ENCODE measurements at regions not wholly inside any gene's neighbourhood (a gene's known extent, or its start where the extent isn't known, plus 50 kb on each side); places are given as distances from the start of the nearest gene placed in this dataset.

DNA sequence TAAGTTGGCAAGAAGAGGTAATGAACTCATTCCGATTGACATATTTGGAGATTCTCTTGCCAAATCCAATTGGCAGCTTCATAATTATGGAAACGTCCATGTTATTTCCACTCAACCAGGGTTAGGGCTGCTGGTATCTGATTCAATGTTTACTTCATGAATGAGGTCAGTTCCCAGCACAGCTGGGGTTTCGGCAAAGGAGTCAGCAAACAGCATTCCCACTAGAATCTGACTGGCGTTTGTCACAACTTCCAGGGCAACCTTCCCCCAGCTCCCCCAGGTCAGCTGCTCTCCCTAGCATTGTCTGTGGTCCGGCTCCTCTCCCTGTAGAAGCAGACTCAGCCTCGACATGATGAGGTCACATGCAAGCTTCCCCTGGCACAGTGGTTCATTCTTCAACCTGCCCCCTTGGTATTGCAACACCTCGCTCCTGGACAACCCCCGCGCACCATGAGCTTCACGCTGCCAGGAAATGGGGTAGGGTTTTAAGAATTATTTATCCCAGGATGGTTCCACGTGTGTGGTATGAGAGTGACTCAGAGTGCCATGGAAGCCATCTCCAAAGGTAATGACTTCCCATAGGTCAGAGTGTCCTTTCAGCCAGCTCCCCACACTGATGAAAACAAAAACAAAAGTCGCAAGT lies 100.7 kb upstream of the SLC25A33 start (continued):
- TF ChIP-seq SIX1 (CRISPR knock-in tag; IDR thresholded peaks at IDR 0.05; ENCODE audit: borderline replicate concordance) (0 out of 2 replicates have a peak, but pooled peaks have one; percentile 3), SP140L (CRISPR knock-in tag; IDR thresholded peaks at IDR 0.05; ENCODE audit: borderline replicate concordance) (0 out of 2 replicates have a peak, but pooled peaks have one; percentile 29), EED (CRISPR knock-in tag; IDR thresholded peaks at IDR 0.05) (no peak), NBN (conservative IDR thresholded peaks at IDR 0.05) (no peak), PRPF4 (IDR thresholded peaks at IDR 0.05; ENCODE audit: low read depth, low read length, poor library complexity, severe bottlenecking) (no peak), ZNF256 (CRISPR knock-in tag; conservative IDR thresholded peaks at IDR 0.05) (no peak), YEATS2 (CRISPR knock-in tag; IDR thresholded peaks at IDR 0.05; ENCODE audit: borderline replicate concordance) (0 out of 2 replicates have a peak, but pooled peaks have one; percentile 35), ATAD3A (CRISPR knock-in tag; IDR thresholded peaks at IDR 0.05) (no peak), KLF16 (CRISPR knock-in tag; IDR thresholded peaks at IDR 0.05) (peak; percentile 36 to 58; a peak in 1 of 4 replicates), ZNF777 (CRISPR knock-in tag; IDR thresholded peaks at IDR 0.05) (no peak), TSC22D2 (CRISPR knock-in tag; IDR thresholded peaks at IDR 0.05; ENCODE audit: borderline replicate concordance) (no peak), PHF21A (CRISPR knock-in tag; IDR thresholded peaks at IDR 0.05) (peak; percentile 51; the same call in 1 of the 2 replicates), TBX2 (CRISPR knock-in tag; IDR thresholded peaks at IDR 0.05; ENCODE audit: borderline replicate concordance) (peak; percentile 70)
- TF ChIP-seq, protein P1, sequence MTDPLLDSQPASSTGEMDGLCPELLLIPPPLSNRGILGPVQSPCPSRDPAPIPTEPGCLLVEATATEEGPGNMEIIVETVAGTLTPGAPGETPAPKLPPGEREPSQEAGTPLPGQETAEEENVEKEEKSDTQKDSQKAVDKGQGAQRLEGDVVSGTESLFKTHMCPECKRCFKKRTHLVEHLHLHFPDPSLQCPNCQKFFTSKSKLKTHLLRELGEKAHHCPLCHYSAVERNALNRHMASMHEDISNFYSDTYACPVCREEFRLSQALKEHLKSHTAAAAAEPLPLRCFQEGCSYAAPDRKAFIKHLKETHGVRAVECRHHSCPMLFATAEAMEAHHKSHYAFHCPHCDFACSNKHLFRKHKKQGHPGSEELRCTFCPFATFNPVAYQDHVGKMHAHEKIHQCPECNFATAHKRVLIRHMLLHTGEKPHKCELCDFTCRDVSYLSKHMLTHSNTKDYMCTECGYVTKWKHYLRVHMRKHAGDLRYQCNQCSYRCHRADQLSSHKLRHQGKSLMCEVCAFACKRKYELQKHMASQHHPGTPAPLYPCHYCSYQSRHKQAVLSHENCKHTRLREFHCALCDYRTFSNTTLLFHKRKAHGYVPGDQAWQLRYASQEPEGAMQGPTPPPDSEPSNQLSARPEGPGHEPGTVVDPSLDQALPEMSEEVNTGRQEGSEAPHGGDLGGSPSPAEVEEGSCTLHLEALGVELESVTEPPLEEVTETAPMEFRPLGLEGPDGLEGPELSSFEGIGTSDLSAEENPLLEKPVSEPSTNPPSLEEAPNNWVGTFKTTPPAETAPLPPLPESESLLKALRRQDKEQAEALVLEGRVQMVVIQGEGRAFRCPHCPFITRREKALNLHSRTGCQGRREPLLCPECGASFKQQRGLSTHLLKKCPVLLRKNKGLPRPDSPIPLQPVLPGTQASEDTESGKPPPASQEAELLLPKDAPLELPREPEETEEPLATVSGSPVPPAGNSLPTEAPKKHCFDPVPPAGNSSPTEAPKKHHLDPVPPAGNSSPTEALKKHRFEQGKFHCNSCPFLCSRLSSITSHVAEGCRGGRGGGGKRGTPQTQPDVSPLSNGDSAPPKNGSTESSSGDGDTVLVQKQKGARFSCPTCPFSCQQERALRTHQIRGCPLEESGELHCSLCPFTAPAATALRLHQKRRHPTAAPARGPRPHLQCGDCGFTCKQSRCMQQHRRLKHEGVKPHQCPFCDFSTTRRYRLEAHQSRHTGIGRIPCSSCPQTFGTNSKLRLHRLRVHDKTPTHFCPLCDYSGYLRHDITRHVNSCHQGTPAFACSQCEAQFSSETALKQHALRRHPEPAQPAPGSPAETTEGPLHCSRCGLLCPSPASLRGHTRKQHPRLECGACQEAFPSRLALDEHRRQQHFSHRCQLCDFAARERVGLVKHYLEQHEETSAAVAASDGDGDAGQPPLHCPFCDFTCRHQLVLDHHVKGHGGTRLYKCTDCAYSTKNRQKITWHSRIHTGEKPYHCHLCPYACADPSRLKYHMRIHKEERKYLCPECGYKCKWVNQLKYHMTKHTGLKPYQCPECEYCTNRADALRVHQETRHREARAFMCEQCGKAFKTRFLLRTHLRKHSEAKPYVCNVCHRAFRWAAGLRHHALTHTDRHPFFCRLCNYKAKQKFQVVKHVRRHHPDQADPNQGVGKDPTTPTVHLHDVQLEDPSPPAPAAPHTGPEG (CRISPR knock-in tag; IDR thresholded peaks at IDR 0.05), result no peak
- TF ChIP-seq, protein P2, sequence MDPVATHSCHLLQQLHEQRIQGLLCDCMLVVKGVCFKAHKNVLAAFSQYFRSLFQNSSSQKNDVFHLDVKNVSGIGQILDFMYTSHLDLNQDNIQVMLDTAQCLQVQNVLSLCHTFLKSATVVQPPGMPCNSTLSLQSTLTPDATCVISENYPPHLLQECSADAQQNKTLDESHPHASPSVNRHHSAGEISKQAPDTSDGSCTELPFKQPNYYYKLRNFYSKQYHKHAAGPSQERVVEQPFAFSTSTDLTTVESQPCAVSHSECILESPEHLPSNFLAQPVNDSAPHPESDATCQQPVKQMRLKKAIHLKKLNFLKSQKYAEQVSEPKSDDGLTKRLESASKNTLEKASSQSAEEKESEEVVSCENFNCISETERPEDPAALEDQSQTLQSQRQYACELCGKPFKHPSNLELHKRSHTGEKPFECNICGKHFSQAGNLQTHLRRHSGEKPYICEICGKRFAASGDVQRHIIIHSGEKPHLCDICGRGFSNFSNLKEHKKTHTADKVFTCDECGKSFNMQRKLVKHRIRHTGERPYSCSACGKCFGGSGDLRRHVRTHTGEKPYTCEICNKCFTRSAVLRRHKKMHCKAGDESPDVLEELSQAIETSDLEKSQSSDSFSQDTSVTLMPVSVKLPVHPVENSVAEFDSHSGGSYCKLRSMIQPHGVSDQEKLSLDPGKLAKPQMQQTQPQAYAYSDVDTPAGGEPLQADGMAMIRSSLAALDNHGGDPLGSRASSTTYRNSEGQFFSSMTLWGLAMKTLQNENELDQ (CRISPR knock-in tag; IDR thresholded peaks at IDR 0.05; ENCODE audit: borderline replicate concordance), result no peak
- TF ChIP-seq, protein P3, sequence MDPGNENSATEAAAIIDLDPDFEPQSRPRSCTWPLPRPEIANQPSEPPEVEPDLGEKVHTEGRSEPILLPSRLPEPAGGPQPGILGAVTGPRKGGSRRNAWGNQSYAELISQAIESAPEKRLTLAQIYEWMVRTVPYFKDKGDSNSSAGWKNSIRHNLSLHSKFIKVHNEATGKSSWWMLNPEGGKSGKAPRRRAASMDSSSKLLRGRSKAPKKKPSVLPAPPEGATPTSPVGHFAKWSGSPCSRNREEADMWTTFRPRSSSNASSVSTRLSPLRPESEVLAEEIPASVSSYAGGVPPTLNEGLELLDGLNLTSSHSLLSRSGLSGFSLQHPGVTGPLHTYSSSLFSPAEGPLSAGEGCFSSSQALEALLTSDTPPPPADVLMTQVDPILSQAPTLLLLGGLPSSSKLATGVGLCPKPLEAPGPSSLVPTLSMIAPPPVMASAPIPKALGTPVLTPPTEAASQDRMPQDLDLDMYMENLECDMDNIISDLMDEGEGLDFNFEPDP (CRISPR knock-in tag; conservative IDR thresholded peaks at IDR 0.05), result no peak
- TF ChIP-seq, protein P4, sequence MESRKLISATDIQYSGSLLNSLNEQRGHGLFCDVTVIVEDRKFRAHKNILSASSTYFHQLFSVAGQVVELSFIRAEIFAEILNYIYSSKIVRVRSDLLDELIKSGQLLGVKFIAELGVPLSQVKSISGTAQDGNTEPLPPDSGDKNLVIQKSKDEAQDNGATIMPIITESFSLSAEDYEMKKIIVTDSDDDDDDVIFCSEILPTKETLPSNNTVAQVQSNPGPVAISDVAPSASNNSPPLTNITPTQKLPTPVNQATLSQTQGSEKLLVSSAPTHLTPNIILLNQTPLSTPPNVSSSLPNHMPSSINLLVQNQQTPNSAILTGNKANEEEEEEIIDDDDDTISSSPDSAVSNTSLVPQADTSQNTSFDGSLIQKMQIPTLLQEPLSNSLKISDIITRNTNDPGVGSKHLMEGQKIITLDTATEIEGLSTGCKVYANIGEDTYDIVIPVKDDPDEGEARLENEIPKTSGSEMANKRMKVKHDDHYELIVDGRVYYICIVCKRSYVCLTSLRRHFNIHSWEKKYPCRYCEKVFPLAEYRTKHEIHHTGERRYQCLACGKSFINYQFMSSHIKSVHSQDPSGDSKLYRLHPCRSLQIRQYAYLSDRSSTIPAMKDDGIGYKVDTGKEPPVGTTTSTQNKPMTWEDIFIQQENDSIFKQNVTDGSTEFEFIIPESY (CRISPR knock-in tag; IDR thresholded peaks at IDR 0.05), result no peak
